Peyer's patch (tissue), 4 donors: ENCODE measurements at regions not wholly inside any gene's neighbourhood (a gene's known extent, or its start where the extent isn't known, plus 50 kb on each side); places are given as distances from the start of the nearest gene placed in this dataset.

ENCODE experiments used
- CTCF ChIP-seq, 6 experiments: fragments of 450-650 bp in 4 of 6; fragments of 200-600 bp in 2 of 6; sonication (generic) in 1 of 6; IDR thresholded peaks; one replicate each; pipeline ENCODE4 v1.5.1; 2017 to 2019; ENCODE audit warnings: antibody characterized with exemption in 6 of 6, mild to moderate bottlenecking in 3 of 6, moderate library complexity in 1 of 6
- POLR2A ChIP-seq, 2 donors: fragments of 450-650 bp; IDR thresholded peaks; one replicate each; pipeline ENCODE4 v1.5.1; 2017; ENCODE audit warnings: antibody characterized with exemption in 2 of 2, mild to moderate bottlenecking in 2 of 2, moderate library complexity in 2 of 2

DNA sequence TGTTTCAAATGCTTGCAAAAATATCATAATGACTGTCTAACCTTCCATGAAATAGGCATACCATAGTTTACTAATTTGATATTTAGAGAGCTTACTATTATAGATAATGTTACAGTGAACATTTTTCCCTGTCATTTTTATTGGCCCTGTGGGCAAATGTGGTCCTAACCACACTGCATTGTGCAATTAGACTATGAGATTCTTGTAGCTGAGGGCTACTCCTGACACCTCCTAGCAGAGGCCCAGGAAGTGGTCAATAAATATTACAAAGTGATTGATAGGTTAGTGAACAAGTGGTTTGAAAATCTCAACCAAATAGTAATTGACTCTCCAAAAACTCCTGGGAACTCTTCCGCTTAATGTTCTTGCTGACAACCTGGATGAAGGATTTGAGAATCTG lies 160.5 kb upstream of the KCNG1 start:
- TF ChIP-seq CTCF (IDR thresholded peaks at IDR 0.05) (no peak), POLR2A (IDR thresholded peaks at IDR 0.05) (no peak)
